HG03520 (cell line): ENCODE measurements at regions not wholly inside any gene's neighbourhood (a gene's known extent, or its start where the extent isn't known, plus 50 kb on each side); places are given as distances from the start of the nearest gene placed in this dataset.
"Not testable (repeated sequence)": the region's sequence is repeated elsewhere in the genome, so short reads cannot be mapped to it uniquely, and the experiment has no call there.

Experiments used
- ATAC-seq: cut with Tn5 transposase; IDR thresholded peaks from one replicate; pipeline ENCODE4 v1.9.1; 2021; ENCODE audit warnings: mild to moderate bottlenecking, moderate library complexity; ENCODE audit not compliant: unreplicated experiment

DNA sequence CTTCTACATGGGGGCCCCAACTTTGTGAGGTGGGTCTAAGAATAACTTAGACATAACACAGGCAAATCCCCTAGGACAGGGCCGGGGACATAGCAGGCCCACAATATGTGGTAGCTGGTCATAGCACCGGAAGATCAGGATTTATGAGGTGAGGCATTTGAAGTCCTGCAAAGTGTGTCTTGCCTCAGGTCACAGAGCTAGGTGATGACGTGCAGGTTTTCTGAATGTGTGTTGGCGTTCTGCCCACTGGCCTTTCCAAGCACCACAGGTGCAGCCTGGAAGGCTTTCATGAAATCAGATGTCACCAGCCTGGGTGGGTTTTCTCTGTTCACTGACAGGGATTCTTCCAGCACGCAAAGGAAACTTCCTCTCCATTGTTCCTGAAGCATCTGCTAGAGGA, 119.1 kb downstream of the LRATD1 start:
- no peak for ATAC-seq

DNA sequence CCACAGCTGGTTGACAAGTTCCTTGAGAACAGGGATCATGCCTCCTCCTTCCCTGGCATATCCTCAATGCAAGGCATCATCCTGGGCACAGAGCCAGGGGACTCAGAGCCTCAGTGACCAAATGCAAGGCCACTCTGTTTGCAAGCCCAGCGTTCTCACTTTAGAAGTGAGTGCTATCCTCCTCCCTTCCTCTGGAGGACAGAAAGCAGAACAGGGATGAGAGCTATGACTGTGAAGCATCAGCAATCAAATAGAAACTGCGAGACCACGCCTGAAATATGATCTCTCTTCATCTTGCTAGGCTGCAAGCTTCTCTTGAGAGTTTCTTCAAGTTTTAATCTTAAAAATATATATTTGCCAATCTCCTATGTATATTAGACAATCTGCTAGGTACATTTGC, 119.8 kb downstream of the LRATD1 start:
- ATAC-seq = peak; percentile 59

DNA sequence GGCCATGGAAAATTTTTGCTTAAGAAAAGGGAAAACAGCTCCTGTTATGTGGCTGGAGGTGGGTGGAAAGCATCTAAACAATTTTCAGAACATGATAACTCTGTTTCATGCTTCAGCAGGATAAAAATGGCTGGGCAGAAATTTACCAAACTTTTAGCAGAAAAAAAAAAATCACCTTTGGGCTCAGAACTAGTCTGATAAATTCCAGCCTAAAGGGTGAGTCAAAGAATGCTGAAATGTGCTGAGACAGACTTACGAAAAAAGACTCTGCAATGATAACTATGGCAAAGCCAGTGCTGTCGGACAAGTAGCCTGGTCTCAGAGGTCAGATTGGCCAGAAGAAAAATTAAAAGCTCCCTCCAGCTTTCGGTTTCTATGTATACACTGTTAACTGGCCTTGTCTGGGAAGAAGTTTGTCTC, 123.6 kb downstream of the LRATD1 start:
- ATAC-seq = no peak

DNA sequence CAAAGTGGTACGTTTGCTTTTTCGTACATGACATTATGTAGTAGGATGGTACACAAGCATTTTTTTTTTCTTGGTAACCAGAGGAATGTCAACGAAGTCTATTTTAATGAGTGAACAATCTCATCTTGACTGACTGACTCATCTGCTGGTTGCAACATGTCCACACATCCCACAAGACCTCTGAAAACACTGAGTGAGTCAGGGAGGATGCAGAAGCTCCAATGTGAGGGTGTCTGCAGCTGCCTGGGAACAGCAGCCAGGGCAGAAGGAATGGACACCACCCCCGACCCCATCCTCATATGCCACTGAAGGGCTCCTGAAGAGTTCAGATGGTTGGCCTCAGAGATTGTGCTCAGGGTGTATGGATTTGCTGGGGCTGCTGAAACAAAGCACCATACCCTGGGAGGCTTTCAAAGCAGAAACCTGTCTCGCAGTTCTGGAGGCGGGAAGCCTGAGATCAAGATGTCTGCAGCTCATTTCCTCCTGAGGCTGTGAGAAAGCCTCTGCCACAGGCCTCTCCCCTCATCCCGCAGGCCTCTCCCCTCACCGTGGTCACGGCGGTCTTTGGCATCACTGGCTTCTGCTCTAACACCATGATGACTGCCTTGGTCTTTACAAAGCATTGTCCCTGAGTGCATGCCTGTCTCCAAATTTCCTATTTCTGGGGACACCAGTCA, 124.6 kb downstream of the LRATD1 start:
- ATAC-seq = no peak

DNA sequence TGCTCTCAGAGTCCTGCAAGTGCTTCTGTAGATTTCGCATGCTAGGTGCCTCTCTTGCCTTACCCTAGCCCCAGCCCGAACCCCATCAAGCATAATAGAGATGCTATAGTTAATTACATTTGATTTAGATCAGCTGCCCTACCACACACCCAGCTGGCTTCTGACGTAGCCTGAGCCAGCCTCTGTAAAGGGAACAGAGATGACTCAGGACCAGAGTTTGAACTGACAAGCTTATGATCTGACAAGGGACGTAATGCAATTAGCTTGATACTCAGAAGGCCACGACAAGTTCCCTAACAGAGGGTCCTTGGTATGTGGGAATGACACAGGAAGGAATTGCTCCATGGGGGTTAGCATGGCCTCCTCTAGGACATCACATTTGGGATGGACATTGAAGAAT, 126.6 kb downstream of the LRATD1 start:
- no peak for ATAC-seq

DNA sequence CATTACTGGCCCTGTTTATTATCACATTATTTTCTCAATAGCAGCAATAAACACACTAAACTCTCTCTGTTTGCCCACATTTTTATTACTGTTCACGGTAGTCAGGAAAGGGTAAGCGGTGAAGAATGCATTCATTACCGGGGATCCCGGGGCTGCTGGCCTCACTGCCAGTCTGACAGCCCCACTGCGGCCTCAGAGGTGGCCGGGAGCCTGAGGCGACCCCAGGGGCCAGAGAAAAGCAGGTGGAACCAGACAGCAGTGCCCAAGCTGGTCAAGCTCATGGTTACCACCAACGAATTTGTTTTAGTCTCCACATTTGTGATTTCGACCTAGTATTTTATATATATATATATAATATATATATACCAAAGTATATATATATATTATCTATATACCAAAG, 127.7 kb downstream of the LRATD1 start:
- ATAC-seq = no peak

DNA sequence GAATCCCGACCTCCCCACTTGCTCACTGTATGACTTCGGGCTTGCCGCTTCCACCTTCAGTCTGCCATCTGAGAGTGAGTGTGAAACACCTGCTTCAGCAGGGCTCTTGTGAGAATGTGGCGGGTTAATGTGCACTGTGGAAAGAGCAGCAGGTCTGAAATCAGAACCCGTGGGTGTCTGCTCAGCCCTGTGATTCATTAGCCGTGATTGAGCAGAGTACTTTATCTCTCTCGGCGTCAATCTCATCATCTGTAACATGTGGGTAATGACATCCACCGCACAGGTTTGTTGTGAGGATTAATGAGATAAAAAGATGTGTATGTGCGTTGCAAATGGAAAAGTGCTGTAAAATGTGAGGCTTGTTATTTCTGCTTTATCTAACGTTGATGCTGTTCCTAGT, 128.6 kb downstream of the LRATD1 start:
- ATAC-seq = no peak

DNA sequence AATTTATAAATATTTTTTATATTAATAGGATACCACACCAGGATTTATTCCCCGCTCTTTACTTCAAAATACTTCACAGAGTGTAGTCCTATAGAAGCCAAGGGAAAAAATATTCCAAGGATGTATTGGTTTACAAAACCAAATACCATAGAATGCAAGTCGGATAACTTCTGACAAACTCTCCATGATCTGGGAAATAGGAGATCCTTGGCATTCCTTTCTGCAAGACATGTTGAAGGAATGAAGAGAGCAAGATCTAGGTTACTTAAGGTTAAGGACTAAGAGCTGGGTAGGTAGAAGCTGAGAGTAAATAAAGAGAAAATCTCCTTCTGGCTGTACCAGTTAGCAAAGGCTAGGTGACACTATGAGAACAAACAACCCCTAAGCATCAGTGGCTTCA, 141.2 kb downstream of the LRATD1 start:
- no peak for ATAC-seq

DNA sequence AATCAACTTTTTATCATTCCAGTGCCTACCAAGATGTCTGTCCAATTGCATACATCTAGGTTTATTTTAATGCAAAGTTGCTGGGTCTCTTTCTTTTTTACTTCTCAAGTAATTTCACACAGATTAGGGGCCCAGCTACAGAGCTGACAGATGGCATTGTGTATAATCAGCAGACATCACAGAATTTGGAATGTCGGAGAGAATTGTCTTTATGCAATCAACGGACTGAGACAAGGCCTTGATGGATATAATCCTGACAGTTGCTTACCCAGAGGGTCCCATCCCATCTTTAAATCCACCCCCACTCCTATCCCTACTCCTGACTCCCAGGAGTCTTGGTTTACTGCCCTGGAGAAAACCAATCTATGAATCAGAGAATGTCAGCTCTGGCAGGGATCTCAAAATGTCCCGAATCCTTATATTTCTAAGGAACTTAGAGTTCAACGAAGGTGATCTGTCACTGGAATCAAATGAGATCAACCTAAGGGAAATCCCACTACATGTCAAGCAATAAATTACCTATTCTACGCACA, 142.0 kb downstream of the LRATD1 start:
- no peak for ATAC-seq

DNA sequence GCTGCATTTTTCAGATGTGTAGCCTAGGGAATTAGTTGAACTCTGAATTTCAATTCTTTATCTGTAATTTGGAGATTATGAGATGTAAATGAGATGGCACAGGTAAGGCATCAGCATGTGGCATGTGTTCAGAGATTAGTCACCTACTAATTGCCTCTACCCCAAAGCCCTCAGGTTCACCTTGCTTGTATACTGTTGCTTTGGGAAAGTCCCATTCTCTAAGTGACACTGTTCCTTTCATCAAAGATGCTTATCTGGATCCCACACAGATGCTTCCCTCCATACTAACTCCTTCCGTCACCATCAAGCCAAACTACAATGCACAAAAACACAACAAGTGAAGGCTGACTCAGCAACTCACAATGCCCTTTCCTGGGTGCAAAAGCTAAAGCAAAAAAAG, 143.7 kb downstream of the LRATD1 start:
- ATAC-seq = no peak

DNA sequence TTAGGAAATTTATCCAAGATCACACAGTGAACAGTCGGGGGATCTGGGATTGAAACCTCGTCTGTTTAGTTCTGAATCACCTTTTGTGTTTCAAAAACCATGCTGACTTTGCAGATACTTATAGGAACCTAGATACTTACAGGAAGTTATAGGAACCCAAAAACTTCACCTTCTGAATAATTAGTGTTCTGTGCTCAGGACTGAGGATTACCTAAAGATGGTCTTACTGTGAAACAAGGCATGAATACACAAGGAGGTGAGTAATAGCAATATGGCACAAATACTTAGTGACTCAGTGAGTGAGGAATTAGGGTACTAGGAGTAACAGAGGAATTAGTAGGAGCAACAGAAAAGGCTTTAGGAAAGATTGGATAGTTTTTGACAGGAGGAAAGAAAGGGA, 145.5 kb downstream of the LRATD1 start:
- no peak for ATAC-seq

DNA sequence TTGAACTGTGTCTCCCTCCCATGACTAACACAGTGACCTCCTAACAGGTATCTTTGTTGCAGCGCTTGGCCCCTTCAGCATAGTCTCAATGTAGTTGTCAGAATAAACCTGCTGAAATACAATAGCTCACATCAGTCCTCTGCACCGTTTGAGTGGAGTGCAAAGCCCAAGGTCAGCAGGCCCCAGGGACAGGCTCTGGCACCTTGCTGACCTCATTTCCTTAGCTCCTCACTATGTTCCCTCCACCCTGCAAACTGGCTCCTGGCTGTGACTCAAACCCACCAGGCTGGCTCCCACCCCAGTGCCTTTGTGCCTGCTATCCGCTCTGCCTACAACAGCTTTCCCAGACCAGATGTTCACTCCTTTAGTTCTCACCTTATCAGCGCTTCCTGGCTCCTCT, 146.7 kb downstream of the LRATD1 start:
- no peak for ATAC-seq

DNA sequence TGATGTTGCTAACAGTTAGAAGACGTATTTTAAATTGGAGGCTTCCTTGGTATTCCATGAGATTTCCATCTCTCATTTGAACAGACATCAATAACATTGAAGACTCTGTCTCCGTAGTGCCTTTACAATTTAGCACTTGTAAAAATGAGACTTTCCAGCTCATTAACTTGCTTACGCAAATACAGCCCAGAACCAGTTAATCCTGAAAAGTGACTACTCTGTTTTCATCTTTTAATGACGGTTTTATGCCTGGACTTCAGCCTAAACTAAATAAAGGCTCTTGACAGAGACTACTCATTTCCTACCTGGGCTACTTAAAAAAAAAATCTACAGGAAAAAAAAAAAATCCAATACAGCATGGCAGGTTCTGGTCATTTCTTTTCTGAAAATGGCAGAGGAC, 148.6 kb downstream of the LRATD1 start:
- no peak for ATAC-seq

DNA sequence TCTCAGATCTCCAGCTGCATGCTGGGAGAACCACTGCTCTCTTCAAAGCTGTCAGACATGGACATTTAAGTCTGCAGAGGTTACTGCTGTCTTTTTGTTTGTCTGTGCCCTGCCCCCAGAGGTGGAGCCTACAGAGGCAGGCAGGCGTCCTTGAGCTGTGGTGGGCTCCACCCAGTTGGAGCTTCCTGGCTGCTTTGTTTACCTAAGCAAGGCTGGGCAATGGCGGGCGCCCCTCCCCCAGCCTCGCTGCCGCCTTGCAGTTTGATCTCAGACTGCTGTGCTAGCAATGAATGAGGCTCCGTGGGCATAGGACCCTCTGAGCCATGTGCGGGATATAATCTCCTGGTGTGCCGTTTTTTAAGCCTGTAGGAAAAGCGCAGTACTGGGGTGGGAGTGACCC, 156.3 kb downstream of the LRATD1 start:
- not testable (repeated sequence) for ATAC-seq

DNA sequence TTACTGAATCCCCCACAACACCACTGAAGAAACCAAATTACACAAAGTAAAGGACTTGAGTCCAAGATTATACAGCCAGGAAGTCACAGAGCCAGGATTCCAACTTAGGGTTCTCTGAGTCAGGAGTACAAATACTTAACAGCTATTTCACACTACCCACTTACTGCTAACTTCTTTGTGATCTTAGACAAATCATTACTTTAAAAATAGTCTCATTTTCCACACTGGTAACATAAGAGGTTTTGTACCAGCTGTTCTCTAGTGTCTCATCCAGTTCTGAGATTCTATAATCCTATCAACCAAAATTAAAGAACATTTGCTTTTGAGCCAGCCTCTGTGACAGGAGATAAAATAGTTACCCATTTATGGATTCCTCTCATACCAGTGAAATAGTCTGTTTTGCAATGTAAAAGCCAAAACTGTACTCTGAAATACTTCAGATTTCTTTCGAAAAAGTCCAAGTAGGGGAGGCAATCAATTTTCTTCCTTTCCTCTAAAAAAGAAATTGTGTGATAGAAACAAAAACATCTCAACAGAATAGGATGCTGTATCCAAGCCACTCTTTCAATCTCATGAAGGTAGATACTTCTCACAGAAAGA, 157.6 kb downstream of the LRATD1 start:
- ATAC-seq = no peak

DNA sequence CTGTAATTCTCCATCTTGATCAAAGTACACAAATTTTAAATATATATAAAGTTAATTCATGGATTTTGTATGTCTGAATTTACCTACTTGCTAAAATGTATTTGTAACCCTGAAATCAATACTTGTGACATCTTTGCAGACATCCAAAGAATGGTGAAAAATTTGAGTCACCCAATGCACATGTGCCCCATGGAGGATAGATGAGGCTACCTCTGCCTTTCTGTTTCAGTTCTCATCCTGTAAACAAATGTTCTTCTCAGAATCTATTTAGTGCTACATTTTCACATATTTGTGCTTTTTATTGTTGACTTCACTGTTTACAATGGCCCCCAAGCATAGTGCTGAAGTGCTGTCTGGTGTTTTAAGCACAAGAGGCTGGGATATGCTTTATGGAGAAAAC, 171.5 kb downstream of the LRATD1 start:
- no peak for ATAC-seq

DNA sequence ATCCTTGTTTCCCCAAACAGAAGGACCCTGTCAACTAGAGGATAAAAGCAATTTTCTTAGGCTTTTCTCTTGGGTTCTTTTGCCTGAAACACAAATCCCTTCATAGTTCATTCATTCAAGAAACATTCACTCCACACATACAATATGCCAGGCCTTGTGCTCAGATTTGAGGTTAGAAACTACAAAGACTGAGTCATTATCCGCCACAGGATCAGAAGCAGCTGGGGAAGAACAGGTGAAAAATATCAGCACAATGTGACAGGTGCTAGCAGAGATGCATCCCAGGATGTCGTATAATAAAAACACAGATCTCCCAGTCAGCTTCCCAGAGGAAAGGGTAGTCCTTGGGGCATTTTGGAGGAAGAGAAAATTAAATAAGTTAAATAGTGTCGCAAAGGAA, 172.4 kb downstream of the LRATD1 start:
- ATAC-seq = no peak

DNA sequence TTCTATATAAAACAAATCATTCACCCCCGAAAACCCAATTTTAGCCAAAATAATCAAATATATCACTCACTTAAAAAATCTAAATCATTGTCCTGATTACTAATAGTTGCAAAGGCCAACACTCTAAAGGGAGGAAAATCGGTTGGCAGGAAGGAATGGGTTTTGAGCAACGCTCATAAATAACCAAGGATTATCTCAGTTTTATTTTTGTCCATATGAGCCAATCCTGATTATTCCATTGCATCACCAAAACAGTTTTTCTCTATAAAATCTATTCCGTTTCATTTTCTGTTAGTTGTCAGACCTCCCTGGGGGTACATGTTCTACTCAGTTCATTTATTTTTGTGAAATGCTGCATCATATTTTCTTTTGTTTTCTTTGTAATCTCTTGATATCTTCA, 174.1 kb downstream of the LRATD1 start:
- ATAC-seq = no peak

DNA sequence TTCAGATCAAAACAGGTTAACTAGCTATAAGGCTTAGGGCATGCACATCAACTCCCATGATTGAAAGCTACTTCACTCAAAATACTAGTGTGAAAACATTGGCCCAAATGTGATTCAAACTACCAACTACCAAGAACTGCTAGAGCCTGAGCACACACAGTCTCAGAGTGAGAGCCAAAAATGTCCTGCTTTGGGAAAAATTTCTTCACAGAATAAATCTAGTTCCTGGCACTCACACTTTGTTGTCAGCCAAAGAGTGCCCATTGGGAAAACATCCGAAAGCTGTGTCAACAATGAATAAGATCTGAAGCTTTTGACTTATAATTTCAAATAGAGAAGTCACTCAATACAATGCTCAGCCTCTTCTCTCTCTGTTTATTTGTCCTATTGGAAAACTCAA, 182.7 kb downstream of the LRATD1 start:
- no peak for ATAC-seq

DNA sequence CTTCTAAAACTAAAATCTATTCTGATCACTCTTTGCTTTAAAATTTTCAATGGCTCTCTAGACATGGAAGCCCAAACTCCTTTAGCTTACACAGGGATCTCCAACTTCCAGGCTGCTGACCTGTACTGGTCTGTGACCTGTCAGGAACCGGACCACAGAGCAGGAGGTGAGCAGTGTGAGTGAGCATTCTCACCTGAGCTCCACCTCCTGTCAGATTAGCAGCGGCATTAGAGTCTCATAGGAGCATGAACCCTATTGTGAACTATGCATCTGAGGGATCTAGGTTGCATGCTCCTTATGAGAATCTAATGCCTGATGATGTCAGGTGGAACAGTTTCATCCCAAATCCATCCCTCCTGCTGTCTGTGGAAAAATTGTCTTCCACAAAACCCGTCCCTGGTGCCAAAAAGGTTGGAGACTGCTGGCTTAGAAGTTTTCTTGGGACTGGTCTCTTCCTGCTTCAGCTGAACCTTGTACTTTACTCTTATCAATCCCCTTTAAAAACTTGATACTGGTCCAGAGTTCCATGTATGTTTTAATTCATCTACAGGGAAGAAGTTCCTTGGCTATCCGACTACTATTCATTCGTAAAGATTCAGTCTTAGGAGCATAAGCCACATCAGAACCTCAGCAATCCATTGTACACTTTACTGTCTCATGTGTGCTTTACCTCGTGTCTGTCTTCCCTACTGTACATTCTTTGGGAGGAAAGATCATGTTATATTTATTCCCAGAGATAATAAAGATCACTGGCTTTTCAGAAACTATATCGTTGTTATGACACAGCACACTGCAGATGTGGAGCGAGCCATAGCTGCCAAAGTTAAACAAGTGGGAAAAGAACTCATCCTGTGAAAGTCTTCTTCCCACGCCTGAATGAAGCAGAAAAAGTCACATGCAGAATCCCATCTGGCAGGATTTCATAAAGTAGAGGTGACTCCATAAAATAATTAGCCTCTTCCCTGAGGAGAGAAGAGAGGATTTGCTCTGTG, 183.8 kb downstream of the LRATD1 start:
- ATAC-seq = no peak

DNA sequence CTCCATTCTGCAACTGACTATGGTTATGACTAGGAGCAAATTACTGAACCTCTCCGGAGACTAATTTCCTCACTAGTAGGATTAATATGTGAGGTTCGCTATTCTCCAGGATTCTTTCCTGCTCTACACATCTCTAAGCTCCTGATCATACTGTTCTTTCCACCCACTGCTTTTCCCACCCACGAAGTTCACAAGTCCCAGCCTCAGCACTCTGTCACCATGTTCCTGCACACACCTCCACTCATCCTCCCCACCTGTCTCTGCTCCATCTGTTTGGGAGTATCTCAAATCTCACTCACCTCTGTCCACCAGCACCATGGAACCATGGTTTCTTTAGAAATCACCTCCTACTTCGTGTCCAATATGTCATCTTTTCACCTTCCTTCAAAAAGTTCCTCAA, 185.3 kb downstream of the LRATD1 start:
- ATAC-seq = no peak

DNA sequence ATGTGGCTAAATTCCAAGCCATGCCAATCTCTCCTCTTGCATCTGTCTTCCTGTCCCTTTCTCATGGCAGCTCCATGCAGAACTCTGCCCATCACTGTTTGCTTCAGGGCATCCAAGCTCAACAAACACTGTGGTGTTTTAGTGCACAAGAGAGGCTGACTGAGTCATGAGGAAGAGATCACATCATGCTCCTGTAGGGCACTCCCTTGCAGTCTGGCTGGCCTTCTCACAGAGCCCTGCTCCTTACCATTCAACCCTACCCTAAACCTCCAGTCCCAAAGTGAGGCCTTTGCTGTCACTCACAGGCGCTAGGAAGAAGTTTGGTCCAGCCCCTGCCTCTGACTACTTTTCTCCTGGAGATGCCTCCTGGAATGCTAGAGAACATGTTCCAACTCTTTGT, 194.0 kb downstream of the LRATD1 start:
- ATAC-seq = no peak
